Mesenchymal stem cell (in vitro differentiated cells and primary cell): ENCODE measurements at regions not wholly inside any gene's neighbourhood (a gene's known extent, or its start where the extent isn't known, plus 50 kb on each side); places are given as distances from the start of the nearest gene placed in this dataset.

Experiments
- DNase-seq: peaks from one replicate; pipeline ENCODE4 v3.0.0-alpha.2; 2013
- H2AFZ ChIP-seq: one replicate; pipeline ENCODE4 v1.6.1; 2013; ENCODE audit warnings: low read depth, mild to moderate bottlenecking, control low read depth, inconsistent platforms, low read length, moderate library complexity
- H2AK5ac ChIP-seq: 2 replicates; pipeline ENCODE4 v1.6.1; 2013; ENCODE audit warnings: low read length, moderate library complexity, mild to moderate bottlenecking, inconsistent platforms; ENCODE audit not compliant: severe bottlenecking
- H2BK120ac ChIP-seq: one replicate; pipeline ENCODE4 v1.6.1; 2013; ENCODE audit warnings: low read depth, mild to moderate bottlenecking, inconsistent platforms, low read length, moderate library complexity
- H2BK12ac ChIP-seq, 2 experiments: one replicate each; pipeline ENCODE4 v1.6.1; 2013; ENCODE audit warnings: inconsistent platforms in 2 of 2, low read length in 2 of 2, mild to moderate bottlenecking in 2 of 2, moderate library complexity in 2 of 2, control low read depth in 1 of 2
- H2BK15ac ChIP-seq: one replicate; pipeline ENCODE4 v1.6.1; 2013; ENCODE audit warnings: mild to moderate bottlenecking, low read depth, inconsistent platforms; ENCODE audit not compliant: poor library complexity, severe bottlenecking
- H2BK5ac ChIP-seq: 2 replicates; pipeline ENCODE4 v1.6.1; 2013; ENCODE audit warnings: low read depth, mild to moderate bottlenecking, low read length, control low read depth, inconsistent platforms; ENCODE audit not compliant: poor library complexity, severe bottlenecking
- H3K14ac ChIP-seq, 2 experiments: one replicate each; pipeline ENCODE4 v1.6.1; 2013; ENCODE audit warnings: inconsistent platforms in 2 of 2, low read length in 2 of 2, control low read depth in 1 of 2, mild to moderate bottlenecking in 1 of 2, moderate library complexity in 1 of 2
- H3K18ac ChIP-seq, 2 experiments: one replicate each; pipeline ENCODE4 v1.6.1; 2013; ENCODE audit warnings: inconsistent platforms in 2 of 2, low read length in 2 of 2, control low read depth in 1 of 2, low read depth in 1 of 2, mild to moderate bottlenecking in 1 of 2
- H3K23ac ChIP-seq, 2 experiments: one replicate each; pipeline ENCODE4 v1.6.1; 2013; ENCODE audit warnings: inconsistent platforms in 2 of 2, low read length in 2 of 2, mild to moderate bottlenecking in 2 of 2, moderate library complexity in 2 of 2, control low read depth in 1 of 2
- H3K27ac ChIP-seq: 2 replicates; pipeline ENCODE4 v1.5.1; 2013; ENCODE audit warnings: mild to moderate bottlenecking, moderate library complexity, low read length, control low read depth, inconsistent platforms; ENCODE audit not compliant: poor library complexity, severe bottlenecking
- H3K27me3 ChIP-seq, 2 experiments: 2 replicates each; pipeline versions ENCODE4 v1.6.1 to v1.7.0; 2013; ENCODE audit warnings: low read length in 2 of 2, mild to moderate bottlenecking in 2 of 2, moderate library complexity in 2 of 2, control low read depth in 1 of 2, inconsistent platforms in 1 of 2; ENCODE audit not compliant: control insufficient read depth in 1 of 2, insufficient read depth in 1 of 2
- H3K36me3 ChIP-seq, 2 experiments: 2 replicates each; pipeline versions ENCODE4 v1.6.1 to v1.7.0; 2013; ENCODE audit warnings: low read length in 2 of 2, control low read depth in 1 of 2, inconsistent platforms in 1 of 2, low read depth in 1 of 2, mild to moderate bottlenecking in 1 of 2; ENCODE audit not compliant: insufficient read depth in 2 of 2, control insufficient read depth in 1 of 2
- H3K4ac ChIP-seq, 2 experiments: one replicate each; pipeline ENCODE4 v1.6.1; 2013; ENCODE audit warnings: inconsistent platforms in 2 of 2, low read length in 2 of 2, mild to moderate bottlenecking in 2 of 2, moderate library complexity in 2 of 2, control low read depth in 1 of 2, low read depth in 1 of 2
- H3K4me1 ChIP-seq: 2 replicates; pipeline ENCODE4 v1.6.1; 2013; ENCODE audit warnings: low read depth, low read length, control low read depth; ENCODE audit not compliant: control insufficient read depth, insufficient read depth
- H3K4me2 ChIP-seq: 2 replicates; pipeline ENCODE4 v1.6.1; 2013; ENCODE audit warnings: low read length, mild to moderate bottlenecking, inconsistent platforms; ENCODE audit not compliant: poor library complexity, severe bottlenecking
- H3K4me3 ChIP-seq, 2 experiments: 2 replicates each; pipeline versions ENCODE4 v1.5.1 to v1.7.0; 2013; ENCODE audit warnings: low read length in 2 of 2, mild to moderate bottlenecking in 2 of 2, control low read depth in 1 of 2, low read depth in 1 of 2; ENCODE audit not compliant: insufficient read depth in 1 of 2
- H3K79me1 ChIP-seq: replicated peaks from 2 replicates; pipeline ENCODE4 v1.6.1; 2013; ENCODE audit warnings: mild to moderate bottlenecking, control low read depth, low read length, inconsistent platforms; ENCODE audit not compliant: poor library complexity, severe bottlenecking
- H3K9ac ChIP-seq: 2 replicates; pipeline ENCODE4 v1.7.0; 2013; ENCODE audit warnings: mild to moderate bottlenecking, low read length, moderate library complexity
- H3K9me3 ChIP-seq: 2 replicates; pipeline ENCODE4 v1.7.0; 2013; ENCODE audit warnings: mild to moderate bottlenecking, low read length; ENCODE audit not compliant: control insufficient read depth
- H4K8ac ChIP-seq: one replicate; pipeline ENCODE4 v1.6.1; 2013; ENCODE audit warnings: inconsistent platforms, mild to moderate bottlenecking, low read length, moderate library complexity
- H4K91ac ChIP-seq: one replicate; pipeline ENCODE4 v1.6.1; 2013; ENCODE audit warnings: mild to moderate bottlenecking, low read length, inconsistent platforms
- WGBS: methylation state at CpG from one replicate; pipeline ENCODE4 v1.1.7; 2013; ENCODE audit warnings: mixed read lengths; 5-methylcytosine and 5-hydroxymethylcytosine counted together

DNA sequence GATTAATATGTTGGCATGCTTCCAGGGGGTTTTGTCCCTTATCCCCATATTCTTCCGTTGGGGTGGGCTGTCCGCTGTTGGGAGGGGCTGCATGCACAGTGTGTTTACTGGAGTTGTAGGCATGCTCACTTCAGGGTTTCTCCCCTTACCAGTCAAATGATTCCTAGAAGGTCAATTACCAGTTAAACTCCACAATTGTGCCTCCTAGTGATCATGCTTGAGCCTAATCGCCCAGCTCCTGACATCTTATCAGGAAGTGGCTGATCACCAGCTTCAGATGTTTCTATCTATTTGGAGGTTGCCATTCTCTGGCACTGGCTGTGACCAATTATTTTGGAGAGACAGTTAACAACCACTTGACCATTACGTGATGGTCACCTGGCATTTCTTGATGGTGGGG is 1090.0 kb downstream of the SLITRK5 start:
- no peak overlapping the region for H3K4ac ChIP-seq
- no peak overlapping the region for H2BK120ac ChIP-seq
- no peak overlapping the region for H3K14ac ChIP-seq
- H3K9ac ChIP-seq = no peak overlapping the region
- 94% methylated on average over 3 of the region's 4 CpGs for WGBS
- no peak overlapping the region for H3K18ac ChIP-seq
- DNase-seq = no peak
- H3K27me3 ChIP-seq = no peaks in the 10 kb centered on the region
- H2BK15ac ChIP-seq = no peak overlapping the region
- no peak overlapping the region for H2BK5ac ChIP-seq
- no peak overlapping the region for H2BK12ac ChIP-seq
- no peaks in the 10 kb centered on the region for H3K36me3 ChIP-seq
- H2AK5ac ChIP-seq = no peak overlapping the region
- H3K4me1 ChIP-seq = no peaks in the 10 kb centered on the region
- H3K4me3 ChIP-seq = no peak overlapping the region
- no peaks in the 10 kb centered on the region for H3K79me1 ChIP-seq
- no peak overlapping the region for H4K8ac ChIP-seq
- no peaks in the 10 kb centered on the region for H3K9me3 ChIP-seq
- no peak overlapping the region for H3K4me2 ChIP-seq
- H3K23ac ChIP-seq = no peak overlapping the region
- no peak overlapping the region for H2AFZ ChIP-seq
- no peak overlapping the region for H4K91ac ChIP-seq
- H3K27ac ChIP-seq = no peak overlapping the region

GRCh38 chr13:88764103-88764502 is 1092.9 kb downstream of the SLITRK5 start:
- Histone ChIP-seq H2BK120ac (no peak overlapping the region), H3K27ac (no peak overlapping the region), H3K36me3 (no peaks in the 10 kb centered on the region), H3K14ac (no peak overlapping the region), H3K4me2 (no peak overlapping the region), H2AFZ (no peak overlapping the region), H3K79me1 (no peaks in the 10 kb centered on the region), H2AK5ac (no peak overlapping the region), H4K8ac (no peak overlapping the region), H3K4me3 (no peak overlapping the region), H3K27me3 (no peaks in the 10 kb centered on the region), H3K4me1 (no peaks in the 10 kb centered on the region), H3K9ac (no peak overlapping the region), H2BK15ac (no peak overlapping the region), H2BK12ac (no peak overlapping the region), H3K23ac (no peak overlapping the region), H3K9me3 (no peaks in the 10 kb centered on the region), H4K91ac (no peak overlapping the region), H3K4ac (no peak overlapping the region), H2BK5ac (no peak overlapping the region), H3K18ac (no peak overlapping the region)
- DNase-seq = no peak
- 0% methylated on average over 1 of the region's 3 CpGs for WGBS

GRCh38 chr13:88800505-88800904 is 1129.3 kb downstream of the SLITRK5 start:
- Histone ChIP-seq H3K36me3 (no peaks in the 10 kb centered on the region), H3K18ac (no peak overlapping the region), H3K9me3 (peaks cover 4% of the 10 kb centered on the region), H3K14ac (no peak overlapping the region), H3K27me3 (no peaks in the 10 kb centered on the region), H3K4me1 (no peaks in the 10 kb centered on the region), H3K79me1 (no peaks in the 10 kb centered on the region), H3K9ac (no peak overlapping the region), H3K4me2 (no peak overlapping the region), H2BK12ac (no peak overlapping the region), H3K4ac (no peak overlapping the region), H2BK15ac (no peak overlapping the region), H2BK5ac (no peak overlapping the region), H2AFZ (no peak overlapping the region), H3K4me3 (no peak overlapping the region), H4K91ac (no peak overlapping the region), H2AK5ac (no peak overlapping the region), H4K8ac (no peak overlapping the region), H3K27ac (no peak overlapping the region), H2BK120ac (no peak overlapping the region), H3K23ac (no peak overlapping the region)
- WGBS = no CpG with 5 or more reads among the region's 1 CpG
- no peak for DNase-seq

GRCh38 chr13:88801361-88801760 is 1130.2 kb downstream of the SLITRK5 start:
- Histone ChIP-seq H3K36me3 (no peaks in the 10 kb centered on the region), H2BK120ac (no peak overlapping the region), H2BK5ac (no peak overlapping the region), H2AFZ (no peak overlapping the region), H3K27me3 (no peaks in the 10 kb centered on the region), H3K4ac (no peak overlapping the region), H2BK15ac (no peak overlapping the region), H4K8ac (no peak overlapping the region), H2AK5ac (no peak overlapping the region), H3K9me3 (peaks cover 6% of the 10 kb centered on the region), H3K4me2 (no peak overlapping the region), H3K27ac (no peak overlapping the region), H3K4me3 (no peak overlapping the region), H3K79me1 (no peaks in the 10 kb centered on the region), H2BK12ac (no peak overlapping the region), H3K18ac (no peak overlapping the region), H3K4me1 (no peaks in the 10 kb centered on the region), H3K9ac (no peak overlapping the region), H4K91ac (no peak overlapping the region), H3K14ac (no peak overlapping the region), H3K23ac (no peak overlapping the region)
- no CpG with 5 or more reads among the region's 1 CpG for WGBS
- no peak for DNase-seq
